Psoas muscle (tissue), 7 donors: ENCODE measurements at regions not wholly inside any gene's neighbourhood (a gene's known extent, or its start where the extent isn't known, plus 50 kb on each side); places are given as distances from the start of the nearest gene placed in this dataset.

Experiments used
- ATAC-seq, 4 donors: fragments of 200-7000 bp; cut with Tn5 transposase; one replicate each; pipeline ENCODE4 v1.9.1; 2020; ENCODE audit warnings: moderate library complexity in 3 of 4, mild to moderate bottlenecking in 2 of 4
- DNase-seq, 2 donors: peaks; one replicate each; pipeline ENCODE4 v3.0.0-alpha.2; 2020
- H3K27ac ChIP-seq: fragments of 200-600 bp; one replicate; pipeline ENCODE4 v1.8.0; 2022
- H3K27me3 ChIP-seq, 3 donors: fragments of 200-600 bp in 1 of 3; one replicate each; pipeline versions ENCODE4 v1.6.1 to v1.8.0; 2013 to 2022; ENCODE audit warnings: low read length in 2 of 3, mild to moderate bottlenecking in 2 of 3, moderate library complexity in 1 of 3; ENCODE audit not compliant: insufficient read depth in 3 of 3
- H3K36me3 ChIP-seq, 2 donors: fragments of 200-600 bp in 1 of 2; one replicate each; pipeline versions ENCODE4 v1.6.1 to v1.8.0; 2013 to 2022; ENCODE audit warnings: low read depth in 1 of 2, mild to moderate bottlenecking in 1 of 2, moderate library complexity in 1 of 2; ENCODE audit not compliant: insufficient read depth in 1 of 2
- H3K4me1 ChIP-seq: fragments of 200-600 bp; one replicate; pipeline ENCODE4 v1.8.0; 2022
- H3K4me3 ChIP-seq: fragments of 200-600 bp; one replicate; pipeline ENCODE4 v1.8.0; 2022; ENCODE audit warnings: mild to moderate bottlenecking
- H3K9me3 ChIP-seq: fragments of 200-600 bp; one replicate; pipeline ENCODE4 v1.8.0; 2022
- WGBS, 3 donors: extraction: QIAGEN DNeasy Blood & Tissue Kit; methylation state at CpG; one replicate each; pipeline versions ENCODE4 v1.1.6 to v1.1.7; 2013; 5-methylcytosine and 5-hydroxymethylcytosine counted together
- intact Hi-C, 2 donors: fragments of 100-400 bp; cut with DNase I; formaldehyde crosslinking; loops; one replicate each; pipeline versions ENCODE4 v1.11.0 to v1.14.2; 2022
- TF ChIP-seq, protein P1 (sequence below): fragments of 200-600 bp; IDR thresholded peaks from one replicate; pipeline ENCODE4 v1.8.0; 2022; ENCODE audit warnings: antibody characterized with exemption
- donor health status: healthy with polysubstance abuse.
- donor health status: DM: no; HTN: no; CAD: no; lungs with moderate emphysema.
- donor health status: Bipolar disorder and iron deficiency.
- donor health status: healthy.
- donor health status: DM: yes; HTN: yes; CAD: no.
- donor health status: DM: no; HTN: no; CAD: no.
- donor health status: DM: yes; HTN: yes; CAD: no.

DNA sequence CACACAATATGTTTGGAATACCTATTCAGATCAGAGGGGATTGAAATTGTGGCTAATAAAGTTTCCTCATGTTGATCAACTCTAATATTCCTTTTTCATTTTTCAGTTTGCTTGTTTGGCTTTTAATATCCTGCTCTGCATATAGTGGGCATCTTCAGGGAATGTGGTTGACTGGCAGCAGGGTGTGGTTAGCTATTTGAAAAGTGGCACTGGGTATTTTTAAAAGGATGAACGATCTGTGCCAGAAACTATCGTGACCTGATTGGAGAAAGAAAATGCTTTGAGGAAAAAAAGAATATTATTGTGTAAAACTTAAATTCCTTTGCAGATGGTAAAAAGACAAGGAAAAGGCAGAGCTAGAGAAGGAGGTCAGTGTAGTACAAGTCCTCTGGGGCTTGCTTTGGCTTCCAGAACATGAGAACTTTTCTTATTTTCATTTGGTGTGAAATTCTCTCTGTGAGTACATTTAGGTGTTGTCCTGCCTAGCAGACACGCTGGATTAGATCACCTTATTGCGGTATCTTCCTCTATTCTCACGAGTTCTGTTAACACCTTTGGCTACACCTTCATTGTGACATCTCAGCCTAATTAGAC, 329.7 kb upstream of the SNX7 start:
- no peaks in the 10 kb centered on the region for H3K9me3 ChIP-seq
- no peak overlapping the region for H3K4me3 ChIP-seq
- TF ChIP-seq, protein P1, sequence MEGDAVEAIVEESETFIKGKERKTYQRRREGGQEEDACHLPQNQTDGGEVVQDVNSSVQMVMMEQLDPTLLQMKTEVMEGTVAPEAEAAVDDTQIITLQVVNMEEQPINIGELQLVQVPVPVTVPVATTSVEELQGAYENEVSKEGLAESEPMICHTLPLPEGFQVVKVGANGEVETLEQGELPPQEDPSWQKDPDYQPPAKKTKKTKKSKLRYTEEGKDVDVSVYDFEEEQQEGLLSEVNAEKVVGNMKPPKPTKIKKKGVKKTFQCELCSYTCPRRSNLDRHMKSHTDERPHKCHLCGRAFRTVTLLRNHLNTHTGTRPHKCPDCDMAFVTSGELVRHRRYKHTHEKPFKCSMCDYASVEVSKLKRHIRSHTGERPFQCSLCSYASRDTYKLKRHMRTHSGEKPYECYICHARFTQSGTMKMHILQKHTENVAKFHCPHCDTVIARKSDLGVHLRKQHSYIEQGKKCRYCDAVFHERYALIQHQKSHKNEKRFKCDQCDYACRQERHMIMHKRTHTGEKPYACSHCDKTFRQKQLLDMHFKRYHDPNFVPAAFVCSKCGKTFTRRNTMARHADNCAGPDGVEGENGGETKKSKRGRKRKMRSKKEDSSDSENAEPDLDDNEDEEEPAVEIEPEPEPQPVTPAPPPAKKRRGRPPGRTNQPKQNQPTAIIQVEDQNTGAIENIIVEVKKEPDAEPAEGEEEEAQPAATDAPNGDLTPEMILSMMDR = no peak
- DNase-seq (no peak), ATAC-seq (no peak)
- H3K27me3 ChIP-seq = peaks cover 0 to 3% (median 0%) of the 10 kb centered on the region in 3 donors
- H3K36me3 ChIP-seq = no peaks in the 10 kb centered on the region
- H3K4me1 ChIP-seq = no peaks in the 10 kb centered on the region
- H3K27ac ChIP-seq = no peak overlapping the region
- 29 to 47% (median 31%) methylated on average over 5 of the region's 5 CpGs for WGBS, 3 donors
- intact Hi-C loops = no loop called here

DNA sequence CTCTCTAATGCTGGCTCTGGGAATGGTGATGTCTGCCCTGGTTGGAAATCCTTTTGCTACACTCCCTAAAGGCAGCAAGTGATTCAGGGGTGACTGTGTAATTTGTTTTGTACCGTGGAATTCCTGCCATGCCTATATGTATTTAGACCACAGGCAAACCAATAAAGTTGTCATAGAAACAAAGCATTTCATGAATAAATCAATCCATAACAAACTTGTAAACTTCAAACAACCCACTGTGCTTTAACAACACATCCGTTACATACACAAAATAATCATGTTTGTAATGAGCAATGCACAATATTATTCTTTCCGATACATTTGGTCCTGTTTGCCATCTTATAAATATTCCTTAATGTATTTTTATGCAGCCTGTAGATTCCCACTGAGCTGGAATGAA, 330.3 kb upstream of the SNX7 start:
- intact Hi-C loops = no loop called here
- ATAC-seq (no peak), DNase-seq (no peak)
- H3K27ac ChIP-seq = no peak overlapping the region
- H3K9me3 ChIP-seq = no peaks in the 10 kb centered on the region
- TF ChIP-seq, protein P1 = no peak
- H3K36me3 ChIP-seq = no peaks in the 10 kb centered on the region
- H3K4me1 ChIP-seq = no peaks in the 10 kb centered on the region
- no peak overlapping the region for H3K4me3 ChIP-seq
- WGBS, 3 donors = 28 to 47% (median 34%) methylated on average over 3 of the region's 3 CpGs
- H3K27me3 ChIP-seq = peaks cover 0 to 3% (median 0%) of the 10 kb centered on the region in 3 donors

DNA sequence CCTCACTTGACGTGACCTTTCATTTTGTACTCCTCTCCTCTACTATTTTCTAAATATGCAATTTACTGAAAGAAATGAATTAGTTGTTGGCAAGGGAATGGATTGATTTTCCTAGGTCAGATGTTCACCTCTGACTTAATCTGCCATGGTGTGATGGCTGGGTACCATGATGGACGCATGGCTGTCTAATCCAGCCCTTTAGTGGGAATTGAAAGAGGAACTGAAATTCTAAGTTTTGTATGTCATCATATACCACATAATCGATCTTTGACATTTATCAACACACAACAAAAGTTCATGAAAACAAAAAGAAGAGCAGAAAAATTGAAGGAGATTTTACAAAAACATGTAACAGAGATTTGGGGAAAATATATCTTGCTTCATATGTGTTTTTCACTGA, 331.3 kb upstream of the SNX7 start:
- 76 to 80% (median 76%) methylated on average over 3 of the region's 3 CpGs for WGBS, 3 donors
- no peak for ATAC-seq
- H3K4me1 ChIP-seq = no peaks in the 10 kb centered on the region
- DNase-seq = no peak
- no peaks in the 10 kb centered on the region for H3K36me3 ChIP-seq
- TF ChIP-seq, protein P1 = no peak
- H3K4me3 ChIP-seq = no peak overlapping the region
- H3K27ac ChIP-seq = no peak overlapping the region
- no peaks in the 10 kb centered on the region for H3K9me3 ChIP-seq
- H3K27me3 ChIP-seq = peaks cover 0 to 3% (median 0%) of the 10 kb centered on the region in 3 donors
- intact Hi-C loops = no loop called here

DNA sequence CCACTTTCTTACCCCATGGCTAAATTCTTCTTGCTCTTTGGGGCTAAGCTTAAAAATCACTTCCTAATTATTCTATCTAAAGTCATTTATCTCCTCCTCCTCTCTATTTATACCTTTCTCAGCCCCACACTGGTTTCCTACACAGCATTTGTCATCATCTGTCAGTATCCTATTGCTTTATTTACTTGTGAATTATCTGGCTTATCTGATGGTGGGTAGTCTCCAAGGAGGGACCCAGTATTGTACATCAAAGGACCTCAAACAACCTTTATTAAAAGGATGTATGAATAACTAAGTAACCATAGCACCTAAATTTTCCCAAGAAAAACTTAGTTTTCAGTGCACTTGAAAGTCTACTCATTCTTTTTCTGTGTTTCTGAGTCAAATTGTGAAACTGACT, 332.7 kb upstream of the SNX7 start:
- H3K9me3 ChIP-seq = no peaks in the 10 kb centered on the region
- no peak for DNase-seq
- H3K36me3 ChIP-seq = no peaks in the 10 kb centered on the region
- TF ChIP-seq, protein P1 = no peak
- H3K4me3 ChIP-seq = no peak overlapping the region
- ATAC-seq = no peak
- no peaks in the 10 kb centered on the region for H3K4me1 ChIP-seq
- no peak overlapping the region for H3K27ac ChIP-seq
- H3K27me3 ChIP-seq = peaks cover 0 to 3% (median 0%) of the 10 kb centered on the region in 3 donors
- intact Hi-C loops = no loop called here

DNA sequence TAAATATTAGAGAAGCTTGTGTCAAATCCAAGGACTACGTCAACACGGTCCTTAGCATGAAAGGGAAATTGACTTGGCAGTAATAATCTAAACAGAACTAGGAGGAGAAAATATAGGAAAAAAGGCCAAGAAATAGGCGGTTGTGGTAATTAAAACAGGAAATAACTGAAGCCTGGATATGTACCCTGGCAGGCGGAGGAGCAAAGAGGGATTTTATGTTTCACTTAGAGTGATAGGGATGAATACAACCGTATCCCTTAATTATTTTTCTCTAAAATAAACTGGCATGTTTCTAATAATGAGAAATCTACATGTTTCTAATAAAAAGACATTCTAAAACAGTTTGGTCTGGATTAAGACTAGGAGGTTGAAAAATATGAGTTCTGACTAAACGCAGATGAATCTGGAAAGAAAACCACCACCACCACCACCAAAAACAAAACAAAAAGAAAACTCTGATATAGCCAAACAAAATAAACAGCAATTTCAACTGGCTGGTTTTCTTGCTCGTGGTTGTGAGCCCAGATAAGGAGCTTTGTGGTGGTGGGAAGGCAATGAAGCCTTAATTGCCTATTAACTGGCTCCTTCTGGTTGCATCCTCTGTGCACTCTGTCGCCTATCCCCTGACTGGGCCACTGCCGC, 334.2 kb upstream of the SNX7 start:
- H3K27me3 ChIP-seq = no peaks in the 10 kb centered on the region
- H3K9me3 ChIP-seq = no peaks in the 10 kb centered on the region
- TF ChIP-seq, protein P1 = no peak
- no peaks in the 10 kb centered on the region for H3K4me1 ChIP-seq
- H3K36me3 ChIP-seq = no peaks in the 10 kb centered on the region
- ATAC-seq (no peak), DNase-seq (no peak)
- intact Hi-C loops = no loop called here
- no peak overlapping the region for H3K4me3 ChIP-seq
- no peak overlapping the region for H3K27ac ChIP-seq
- 42 to 45% (median 42%) methylated on average over 9 of the region's 9 CpGs for WGBS, 3 donors
